ENCODE measurements at regions not wholly inside any gene's neighbourhood (a gene's known extent, or its start where the extent isn't known, plus 50 kb on each side); places are given as distances from the start of the nearest gene placed in this dataset.
A peak's percentile ranks its signal among the peaks of the same experiment; 100 is the strongest.
"Not testable (repeated sequence)": the region's sequence is repeated elsewhere in the genome, so short reads cannot be mapped to it uniquely, and the experiment has no call there.

DNA sequence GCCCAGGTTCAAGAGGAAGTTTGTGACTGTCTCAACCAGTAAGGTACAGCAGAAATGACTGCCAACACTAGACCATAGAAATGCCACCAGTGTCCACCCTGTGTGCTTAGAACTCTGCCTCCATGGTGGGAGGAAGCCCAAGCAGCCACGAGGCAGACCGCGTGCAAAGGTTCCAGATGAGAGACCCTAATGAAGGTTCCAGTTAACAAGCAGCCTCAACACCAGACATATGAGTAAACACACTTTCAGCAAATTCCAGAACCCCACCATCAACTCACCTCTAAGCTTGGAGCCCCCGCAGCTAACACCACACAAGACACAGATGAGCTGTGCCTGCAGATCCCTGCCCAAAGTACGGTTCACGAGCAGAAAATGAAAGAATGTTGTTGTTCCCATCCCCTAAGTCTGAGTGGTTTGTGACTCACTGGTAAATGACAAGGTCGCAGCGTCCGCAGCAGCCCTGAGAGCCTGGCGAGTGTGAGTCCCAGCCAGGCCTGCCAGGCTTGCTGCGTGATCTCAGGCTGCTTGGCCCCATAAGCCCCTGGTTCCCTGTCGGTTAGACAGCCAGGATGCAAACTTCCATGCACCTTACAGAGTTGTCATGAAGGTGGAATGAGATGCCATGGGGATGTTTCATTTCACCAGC, 193.7 kb downstream of the C16orf95 start:
- peak; percentile 28 for DNase-seq

DNA sequence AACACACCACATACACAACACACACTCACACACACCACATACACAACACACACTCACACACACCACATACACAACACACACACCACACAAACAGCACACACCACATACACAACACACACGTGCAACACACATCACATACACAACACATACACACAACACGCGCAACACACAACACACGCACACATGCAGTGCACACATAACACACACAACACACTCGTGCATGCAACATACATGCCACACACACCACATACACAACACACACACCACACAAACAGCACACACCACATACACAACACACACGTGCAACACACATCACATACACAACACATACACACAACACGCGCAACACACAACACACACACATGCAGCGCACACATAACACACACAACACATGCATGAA, 192.8 kb downstream of the C16orf95 start:
- not testable (repeated sequence) for DNase-seq

DNA sequence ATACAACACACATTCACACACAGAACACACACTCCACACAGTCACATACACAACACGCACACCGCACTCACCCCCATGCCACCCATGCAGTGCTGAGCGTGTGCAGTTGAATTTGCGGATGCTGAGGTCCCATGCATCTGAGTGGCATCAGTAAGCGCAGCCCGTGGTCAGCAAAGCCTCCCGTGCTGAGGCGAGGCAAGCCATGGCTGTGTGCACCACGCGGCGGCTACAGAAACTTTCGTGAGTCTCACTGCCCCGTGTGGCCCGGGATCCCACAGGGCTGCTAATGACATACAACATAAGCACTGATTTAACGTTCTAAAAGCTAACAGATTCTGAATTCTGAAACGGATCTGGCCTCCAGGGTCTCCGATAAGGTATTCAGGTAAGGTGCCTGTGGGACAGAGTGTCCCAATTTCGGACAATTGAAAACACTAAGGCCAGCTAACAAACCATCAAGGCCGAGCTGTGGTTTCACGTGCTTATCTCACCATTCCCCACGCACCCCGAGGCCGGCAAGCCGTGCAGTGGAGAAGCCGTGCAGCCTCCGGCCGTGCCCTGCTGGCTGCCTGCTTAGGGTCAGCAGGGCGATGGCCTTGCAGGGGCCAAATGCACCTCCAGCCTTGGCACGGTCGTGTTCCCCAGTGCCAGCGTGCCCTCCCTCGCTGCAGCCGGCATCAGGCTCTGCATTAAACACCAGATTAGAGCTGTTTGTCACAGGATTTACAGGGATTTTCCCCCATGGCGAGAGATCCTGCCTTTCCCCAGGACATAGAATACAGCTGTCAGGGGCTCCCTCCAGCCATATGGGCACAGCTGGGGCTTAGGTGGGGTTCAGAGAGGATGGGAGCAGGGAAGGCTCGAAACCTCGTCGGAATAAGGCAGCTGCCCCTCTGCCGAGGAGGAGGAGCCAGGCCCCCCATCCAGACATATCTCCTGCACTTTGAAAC, 191.7 kb downstream of the C16orf95 start:
- no peak for DNase-seq

- DNase-seq = no peak
These were observed 190.7 kb downstream of the C16orf95 start for GRCh38 chr16:87126403-87127025.

DNA sequence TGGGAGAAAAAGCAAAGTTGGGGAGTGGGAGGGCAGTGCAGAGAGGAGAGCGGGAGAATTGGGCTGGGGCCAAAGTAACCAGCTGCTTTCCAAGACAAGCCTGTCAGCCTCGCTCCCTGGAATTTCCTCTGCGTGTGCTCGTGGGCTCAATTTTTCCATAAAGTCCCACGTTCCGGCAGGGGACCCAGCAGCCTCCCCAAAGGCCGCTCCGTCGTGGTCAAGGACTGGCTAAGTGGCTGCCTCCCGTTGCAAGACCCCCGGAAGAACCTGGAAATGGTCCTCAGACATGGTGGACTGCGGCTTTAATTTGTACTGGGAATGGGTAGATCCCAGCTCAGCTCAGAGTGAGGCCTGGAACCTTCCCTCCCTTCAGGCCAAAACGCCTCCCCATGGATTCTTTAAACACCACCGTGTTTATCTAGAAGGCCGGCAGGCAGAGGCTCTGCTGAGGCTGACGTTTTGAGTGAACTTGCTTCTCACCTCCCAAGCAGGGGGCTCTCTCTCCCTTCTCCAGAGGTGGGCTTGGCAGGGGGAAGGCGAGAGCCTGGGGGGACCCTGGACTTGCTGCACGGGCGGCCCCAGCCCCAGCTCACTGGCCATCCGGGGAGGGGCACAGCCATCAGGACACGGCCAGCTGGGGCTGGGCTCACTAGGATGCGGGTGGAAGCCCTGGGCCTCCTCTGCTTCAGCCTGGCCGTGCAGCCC, 190.0 kb downstream of the C16orf95 start:
- peak; percentile 33 for DNase-seq

DNA sequence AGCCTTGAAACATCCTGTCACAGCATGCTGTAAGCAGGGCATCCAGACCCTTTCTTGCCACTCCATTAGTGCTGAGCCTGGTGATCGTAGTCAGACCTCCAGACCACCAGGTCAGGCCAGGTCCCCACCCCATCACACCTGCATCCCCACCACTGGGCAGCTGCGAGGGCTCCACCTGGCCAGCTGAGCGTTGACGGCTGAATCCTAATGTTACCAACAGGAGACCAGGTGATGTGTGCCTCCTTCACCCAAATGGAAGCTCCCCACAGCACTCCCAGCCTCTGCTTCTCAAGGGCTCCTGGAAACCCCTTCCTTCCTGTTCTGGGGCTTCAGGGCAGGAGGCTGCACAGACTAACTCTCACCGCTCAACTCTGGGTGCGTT, 189.4 kb downstream of the C16orf95 start:
- no peak for DNase-seq

- peak; percentile 43 for DNase-seq
These were observed 187.4 kb downstream of the C16orf95 start for GRCh38 chr16:87129771-87130170.

DNA sequence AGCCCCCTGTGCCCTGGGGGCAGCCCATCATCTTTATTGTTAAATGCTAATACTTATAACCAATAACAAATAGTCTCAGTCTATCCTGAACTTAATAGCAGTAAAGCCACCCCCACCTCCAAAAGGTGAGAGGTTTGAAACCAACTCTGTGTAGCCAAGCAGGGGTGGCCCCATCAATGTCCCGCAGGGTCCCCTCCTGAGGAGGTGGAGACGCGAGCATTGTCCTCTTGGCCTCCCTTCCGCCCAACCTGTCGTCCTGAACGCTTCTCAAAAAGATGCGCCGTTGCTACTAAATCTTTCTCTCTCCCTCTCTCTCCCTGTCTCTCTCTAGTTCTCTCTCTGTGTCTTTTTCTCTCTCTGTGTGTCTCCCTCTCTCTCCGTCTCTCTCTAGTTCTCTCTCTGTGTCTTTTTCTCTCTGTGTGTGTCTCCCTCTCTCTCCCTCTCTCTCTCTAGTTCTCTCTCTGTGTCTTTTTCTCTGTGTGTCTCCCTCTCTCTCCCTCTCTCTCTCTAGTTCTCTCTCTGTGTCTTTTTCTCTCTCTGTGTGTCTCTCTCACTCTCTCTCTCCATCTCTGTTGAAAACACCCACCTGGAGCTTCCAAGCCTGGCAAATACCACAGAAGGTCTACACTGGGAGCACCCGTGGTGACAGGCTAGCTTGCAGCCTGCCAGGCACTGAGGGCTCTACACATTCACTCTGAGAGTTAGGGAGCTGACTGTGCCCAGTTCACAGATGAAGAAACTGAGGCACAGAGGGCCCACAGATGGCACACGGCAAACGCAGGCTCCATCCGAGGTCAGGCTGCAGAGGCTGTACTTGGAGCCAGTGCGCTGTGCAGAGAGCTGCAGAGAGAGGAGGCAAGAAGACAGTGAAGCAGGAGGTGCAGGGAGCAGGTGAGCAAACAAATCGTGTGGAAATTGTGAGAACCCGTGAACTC, 185.9 kb downstream of the C16orf95 start:
- DNase-seq = no peak

- no peak for DNase-seq
These were observed 185.2 kb downstream of the C16orf95 start for GRCh38 chr16:87131996-87132345.

DNA sequence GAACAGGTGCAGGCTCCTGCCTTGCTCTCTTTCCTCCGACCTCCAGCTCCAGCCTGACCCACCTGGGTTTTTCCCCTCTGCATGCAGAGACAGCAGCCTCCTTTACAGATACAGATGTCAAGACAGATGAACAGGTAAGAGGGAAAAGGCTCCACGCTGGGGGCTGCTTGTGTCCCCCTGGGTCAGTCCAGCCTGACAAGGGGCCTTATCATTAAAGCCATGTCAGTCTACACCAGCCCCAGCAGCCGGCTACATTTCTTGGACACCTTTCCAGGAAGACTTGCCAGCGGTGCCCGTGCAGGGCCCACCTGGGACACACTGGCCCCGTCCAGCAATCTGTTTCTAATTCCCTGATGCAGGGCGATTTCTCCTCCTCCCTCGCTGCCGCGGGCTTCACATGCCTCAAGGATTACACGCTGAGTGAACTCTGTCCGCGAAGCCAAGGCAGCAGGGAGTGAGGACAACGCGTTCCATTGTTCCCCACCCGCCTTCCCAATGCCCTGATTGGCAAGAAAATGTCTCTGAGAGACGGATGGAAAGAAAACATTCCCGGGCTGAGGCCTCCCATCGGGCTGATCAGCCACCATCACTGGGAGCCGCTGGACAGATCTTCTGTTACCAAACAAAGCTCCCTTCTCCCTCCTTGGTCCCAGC, 184.7 kb downstream of the C16orf95 start:
- DNase-seq = peak; percentile 74

GRCh38 chr16:87133112-87133850, 183.9 kb downstream of the C16orf95 start:
- no peak for DNase-seq

DNA sequence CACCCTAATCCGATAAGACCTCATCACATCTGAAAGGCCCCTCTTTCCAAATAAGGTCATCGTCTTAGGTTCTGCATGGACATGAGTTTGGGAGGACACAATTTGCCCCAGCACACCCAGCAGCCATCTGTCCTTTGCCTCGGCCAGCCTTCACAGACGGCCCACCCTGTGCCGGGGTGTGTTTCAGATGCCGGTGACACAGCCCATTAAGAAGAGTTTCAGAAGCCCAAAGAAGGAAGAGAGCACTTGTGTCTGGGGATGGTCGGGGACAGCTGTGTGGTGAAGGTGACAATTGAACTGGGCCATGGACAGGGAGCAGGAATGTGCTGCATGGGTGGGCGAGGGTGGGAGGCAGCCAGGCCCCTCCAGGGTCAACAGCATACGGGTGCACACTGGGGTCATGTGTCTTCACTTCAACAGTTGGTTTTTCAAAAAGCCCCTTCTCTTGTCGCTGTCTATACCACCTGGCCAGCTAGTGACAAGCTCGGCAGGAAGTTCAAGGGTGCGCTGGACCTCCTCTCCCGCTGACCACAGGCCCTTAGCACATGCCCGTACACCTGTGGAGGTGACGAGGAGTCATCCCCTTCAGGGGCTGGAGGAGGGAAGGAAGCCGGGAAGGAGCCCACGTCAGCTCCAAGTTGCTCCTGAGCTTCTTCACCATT, 183.1 kb downstream of the C16orf95 start:
- DNase-seq = no peak

- no peak for DNase-seq
These were observed 182.6 kb downstream of the C16orf95 start for GRCh38 chr16:87134628-87134995.

DNA sequence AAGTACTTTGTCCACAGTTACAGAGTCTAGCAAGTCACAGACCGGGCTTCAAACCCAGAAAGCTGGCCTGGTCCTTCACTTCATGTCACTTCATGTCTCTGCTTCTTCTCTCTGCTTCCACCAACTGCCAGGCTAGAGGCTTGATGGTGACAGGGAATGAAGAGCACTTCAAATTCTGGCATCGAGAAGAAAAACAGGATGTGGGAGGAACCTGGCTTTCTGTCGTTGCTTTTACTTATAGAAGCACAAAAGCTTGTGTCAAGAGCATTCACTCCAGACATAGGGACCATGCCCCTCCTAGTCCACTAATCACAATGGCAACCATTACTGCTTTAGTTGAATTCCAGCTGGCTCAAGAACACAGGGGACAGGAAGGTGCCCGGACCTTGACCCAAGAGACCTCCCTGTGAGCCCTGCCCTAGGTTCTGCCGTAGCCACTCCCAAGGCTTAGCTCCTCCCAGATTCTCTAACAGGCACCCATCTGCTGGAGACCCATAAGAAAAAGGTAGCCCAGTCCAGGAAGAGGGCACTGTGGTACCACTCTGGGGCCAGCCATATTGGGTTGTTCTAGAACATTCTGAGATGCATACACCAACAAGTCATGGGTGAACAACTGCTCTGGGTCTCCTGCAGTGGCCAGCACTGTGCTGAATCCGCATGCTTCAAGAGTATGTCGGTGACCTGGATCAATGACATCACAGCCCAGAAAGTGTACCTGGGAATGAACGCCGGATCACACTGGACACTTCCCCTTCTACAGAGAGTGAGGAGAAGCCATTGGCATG, 181.8 kb downstream of the C16orf95 start:
- DNase-seq = no peak

DNA sequence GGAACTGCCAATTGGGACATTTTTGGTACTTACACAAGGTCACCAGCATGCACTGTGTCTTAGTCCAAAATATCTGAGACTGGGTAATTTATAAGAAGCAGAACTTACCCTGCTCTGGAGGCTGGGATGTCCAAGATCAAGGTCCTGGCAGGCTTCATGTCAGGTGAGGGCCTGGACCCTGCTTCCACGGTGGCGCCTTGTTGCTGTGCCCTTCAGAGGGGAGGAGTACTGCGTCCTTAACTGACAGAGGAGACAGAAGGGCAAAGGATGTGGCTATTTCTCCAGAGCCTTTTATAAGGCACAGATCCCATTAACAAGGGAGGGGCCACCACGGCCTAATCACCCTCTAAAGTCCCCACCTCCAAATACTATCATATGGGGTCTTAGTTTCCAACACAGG, 178.9 kb downstream of the C16orf95 start:
- DNase-seq = no peak

DNA sequence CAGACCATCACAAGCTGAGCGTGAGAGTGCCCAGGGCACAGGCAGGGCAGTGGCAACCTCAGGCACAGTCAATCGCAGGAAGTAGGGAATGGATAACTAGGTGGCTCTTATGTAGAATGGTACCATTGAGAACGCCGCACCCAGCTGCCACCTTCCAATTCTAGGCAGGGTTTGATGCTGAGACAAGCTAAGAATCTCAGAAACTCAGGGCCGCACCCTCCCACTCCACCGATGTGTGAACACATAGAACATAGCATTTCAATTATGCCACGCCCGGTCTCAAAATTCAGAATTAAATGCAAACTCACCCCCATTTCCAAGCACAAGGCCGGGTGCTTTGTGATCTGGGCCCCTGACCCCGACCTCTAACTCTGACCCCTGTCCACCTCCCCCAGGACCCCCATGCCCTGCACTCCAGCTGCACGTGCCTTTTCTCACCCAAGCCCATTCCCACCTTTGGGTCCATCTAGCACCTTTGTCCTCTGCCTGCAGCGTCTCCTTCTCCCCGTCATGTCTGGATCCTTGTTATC, 178.4 kb downstream of the C16orf95 start:
- no peak for DNase-seq

DNA sequence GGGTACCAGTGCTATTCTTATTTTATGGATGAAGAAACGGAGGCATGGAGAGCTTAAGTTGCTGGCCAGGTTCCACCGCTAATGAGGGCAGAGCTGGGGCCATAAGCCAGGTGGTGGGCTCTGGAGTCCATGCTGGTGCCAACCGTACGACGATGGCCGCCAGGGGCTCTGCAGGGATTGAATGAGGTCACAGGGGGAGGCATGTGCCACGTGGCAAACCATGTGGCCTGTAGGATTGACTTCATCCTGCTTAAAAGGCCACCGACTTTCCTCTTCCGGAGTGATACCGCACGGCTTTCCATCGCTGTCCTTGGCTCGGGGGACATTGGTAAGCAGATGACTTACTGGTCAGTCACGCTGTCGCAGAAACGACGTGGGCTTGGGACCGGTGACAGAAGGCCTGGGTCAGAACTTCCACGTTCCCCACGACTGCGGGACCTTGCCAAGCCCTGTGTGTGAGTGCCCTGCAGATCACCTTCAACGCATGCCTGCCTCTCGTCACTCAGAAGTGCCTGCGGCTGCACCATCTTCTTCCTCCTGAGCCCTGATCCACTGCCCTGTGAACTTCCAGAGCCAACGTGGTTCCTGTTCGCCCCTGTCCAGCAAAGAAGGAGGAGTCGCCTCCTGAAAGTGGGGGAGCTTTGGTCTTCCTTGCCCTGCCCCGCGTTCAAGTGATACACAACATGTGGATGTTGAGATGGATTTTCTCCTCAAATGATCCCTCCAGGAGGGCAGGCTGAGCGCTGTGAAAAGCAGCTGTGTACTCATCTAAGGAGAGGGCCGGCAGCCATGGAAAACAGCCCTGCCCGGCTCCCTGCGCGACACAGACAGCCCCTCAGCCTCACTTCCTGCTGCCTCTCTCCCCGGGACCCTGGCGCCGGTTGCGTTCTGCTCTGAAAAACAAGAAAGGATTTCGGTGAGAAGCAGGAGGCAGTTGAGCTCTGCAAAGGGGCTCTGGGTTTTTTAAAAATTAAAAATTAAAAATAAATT, 176.7 kb downstream of the C16orf95 start:
- DNase-seq = no peak

GRCh38 chr16:87141402-87141801, 175.8 kb downstream of the C16orf95 start:
- DNase-seq = no peak

Data from fibroblast of skin of right biceps (primary cell).